WI38 (cell line): ENCODE measurements at regions not wholly inside any gene's neighbourhood (a gene's known extent, or its start where the extent isn't known, plus 50 kb on each side); places are given as distances from the start of the nearest gene placed in this dataset.

ENCODE experiments used
- H3K4me3 ChIP-seq: 2 replicates; pipeline ENCODE4 v1.5.1; 2011; ENCODE audit warnings: low read depth, mild to moderate bottlenecking, control low read depth, low read length
- TF ChIP-seq, protein P1 (sequence below): IDR thresholded peaks from 2 replicates; pipeline ENCODE4 v1.5.1; 2012; ENCODE audit warnings: low read depth, mild to moderate bottlenecking, control low read depth, low read length

DNA sequence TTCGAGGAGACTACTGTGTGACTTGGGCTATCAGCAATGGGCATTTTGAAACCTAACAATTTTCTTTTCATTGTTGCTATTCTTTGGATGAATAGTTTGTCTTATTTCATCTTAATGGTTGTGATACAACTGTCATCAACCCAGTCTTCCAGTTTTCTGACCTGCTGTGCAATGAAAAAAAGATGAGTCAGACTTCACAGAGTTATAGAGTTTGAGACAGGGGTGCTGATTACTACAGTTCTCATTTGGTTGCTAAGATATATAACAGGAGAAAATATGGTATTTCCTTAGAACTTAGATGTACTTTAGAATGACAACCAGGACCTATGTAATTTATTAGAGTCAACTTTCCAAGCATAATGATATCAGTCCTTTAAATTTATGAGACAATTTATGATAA lies 564.4 kb upstream of the NUDT12 start:
- TF ChIP-seq, protein P1, sequence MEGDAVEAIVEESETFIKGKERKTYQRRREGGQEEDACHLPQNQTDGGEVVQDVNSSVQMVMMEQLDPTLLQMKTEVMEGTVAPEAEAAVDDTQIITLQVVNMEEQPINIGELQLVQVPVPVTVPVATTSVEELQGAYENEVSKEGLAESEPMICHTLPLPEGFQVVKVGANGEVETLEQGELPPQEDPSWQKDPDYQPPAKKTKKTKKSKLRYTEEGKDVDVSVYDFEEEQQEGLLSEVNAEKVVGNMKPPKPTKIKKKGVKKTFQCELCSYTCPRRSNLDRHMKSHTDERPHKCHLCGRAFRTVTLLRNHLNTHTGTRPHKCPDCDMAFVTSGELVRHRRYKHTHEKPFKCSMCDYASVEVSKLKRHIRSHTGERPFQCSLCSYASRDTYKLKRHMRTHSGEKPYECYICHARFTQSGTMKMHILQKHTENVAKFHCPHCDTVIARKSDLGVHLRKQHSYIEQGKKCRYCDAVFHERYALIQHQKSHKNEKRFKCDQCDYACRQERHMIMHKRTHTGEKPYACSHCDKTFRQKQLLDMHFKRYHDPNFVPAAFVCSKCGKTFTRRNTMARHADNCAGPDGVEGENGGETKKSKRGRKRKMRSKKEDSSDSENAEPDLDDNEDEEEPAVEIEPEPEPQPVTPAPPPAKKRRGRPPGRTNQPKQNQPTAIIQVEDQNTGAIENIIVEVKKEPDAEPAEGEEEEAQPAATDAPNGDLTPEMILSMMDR = no peak
- H3K4me3 ChIP-seq = no peak overlapping the region

DNA sequence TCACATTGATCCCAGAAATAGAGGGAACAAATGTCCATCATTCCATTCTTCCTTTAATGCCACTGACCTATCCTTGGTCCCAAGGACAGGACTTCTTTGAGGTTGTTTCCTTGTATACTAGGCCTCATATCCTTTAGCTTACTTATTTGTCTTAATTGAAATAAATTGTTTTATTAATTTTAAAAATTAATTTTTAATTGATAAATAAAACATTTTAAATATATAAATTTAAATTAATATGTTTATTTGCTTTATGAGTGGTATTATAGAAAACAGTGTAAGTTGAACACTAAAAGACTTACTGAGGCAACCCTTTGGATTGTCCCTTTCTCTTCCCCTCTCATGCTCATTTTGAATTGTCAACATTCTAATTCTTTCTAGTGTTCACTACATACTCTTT lies 556.9 kb upstream of the NUDT12 start:
- TF ChIP-seq, protein P1 = no peak
- H3K4me3 ChIP-seq = no peak overlapping the region

- TF ChIP-seq, protein P1 = no peak
- H3K4me3 ChIP-seq = no peak overlapping the region
Observed at GRCh38 chr5:104111632-104112031, 549.0 kb upstream of the NUDT12 start.

GRCh38 chr5:104096451-104096850 lies 533.9 kb upstream of the NUDT12 start:
- TF ChIP-seq, protein P1 = no peak

DNA sequence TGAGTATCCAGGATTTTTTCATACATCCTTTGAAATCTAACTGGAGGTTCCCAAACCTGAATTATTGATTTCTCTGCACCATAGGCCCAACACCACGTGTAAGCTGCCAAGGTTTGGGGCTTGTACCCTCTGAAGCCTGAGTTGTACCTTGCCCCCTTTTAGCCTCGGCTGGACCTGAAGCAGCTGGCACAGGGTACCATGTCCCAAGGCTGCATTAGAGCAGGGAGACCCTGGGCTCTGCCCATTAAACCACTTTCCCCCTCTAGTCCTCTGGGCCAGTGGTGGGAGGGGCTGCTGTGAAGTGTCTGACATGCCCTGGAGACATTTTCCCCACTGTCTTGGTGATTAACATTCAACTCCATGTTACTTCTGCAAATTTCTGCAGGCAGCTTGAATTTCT lies 532.9 kb upstream of the NUDT12 start:
- TF ChIP-seq, protein P1 = no peak
- H3K4me3 ChIP-seq = no peak overlapping the region

More at GRCh38 chr5:104096451-104096850, 533.9 kb upstream of the NUDT12 start:
- no peak overlapping the region for H3K4me3 ChIP-seq

GRCh38 chr5:104088876-104089778 lies 526.5 kb upstream of the NUDT12 start:
- TF ChIP-seq, protein P1 = no peak

GRCh38 chr5:104084896-104085295 lies 522.3 kb upstream of the NUDT12 start:
- no peak overlapping the region for H3K4me3 ChIP-seq
- TF ChIP-seq, protein P1 = no peak

More at GRCh38 chr5:104088876-104089778, 526.5 kb upstream of the NUDT12 start:
- no peak overlapping the region for H3K4me3 ChIP-seq
